SHP77 (cell line): ENCODE measurements at regions not wholly inside any gene's neighbourhood (a gene's known extent, or its start where the extent isn't known, plus 50 kb on each side); places are given as distances from the start of the nearest gene placed in this dataset.

Experiments used
- DNase-seq, 2 experiments: peaks; one replicate each; lab custom pipeline; 2025; lab: John Stamatoyannopoulos, UW

- DNase-seq, result no peak
Measured at GRCh38 chr4:134337574-134337973, 136.0 kb upstream of the PABPC4L start.

- peak; percentile 62 to 65 for DNase-seq
Measured at GRCh38 chr4:134328741-134329140, 127.2 kb upstream of the PABPC4L start.

GRCh38 chr4:134327274-134328122, 125.9 kb upstream of the PABPC4L start:
- DNase-seq, result peak; percentile 56 to 62

GRCh38 chr4:134326866-134327265, 125.3 kb upstream of the PABPC4L start:
- DNase-seq, result peak; percentile 2 to 23

- DNase-seq, result no peak
Measured at GRCh38 chr4:134324179-134324578, 122.6 kb upstream of the PABPC4L start.

- no peak for DNase-seq
Measured at GRCh38 chr4:134320048-134320447, 118.5 kb upstream of the PABPC4L start.

GRCh38 chr4:134313591-134313990, 112.0 kb upstream of the PABPC4L start:
- no peak for DNase-seq

GRCh38 chr4:134309715-134310114, 108.1 kb upstream of the PABPC4L start:
- no peak for DNase-seq

GRCh38 chr4:134308910-134309309, 107.3 kb upstream of the PABPC4L start:
- DNase-seq, result no peak

- DNase-seq, result no peak
Measured at GRCh38 chr4:134298313-134298712, 96.7 kb upstream of the PABPC4L start.

GRCh38 chr4:134297765-134298164, 96.2 kb upstream of the PABPC4L start:
- DNase-seq, result no peak

- DNase-seq, result no peak
Measured at GRCh38 chr4:134282680-134283079, 81.1 kb upstream of the PABPC4L start.

GRCh38 chr4:134278675-134279074, 77.1 kb upstream of the PABPC4L start:
- no peak for DNase-seq

- DNase-seq, result no peak
Measured at GRCh38 chr4:134276476-134276875, 74.9 kb upstream of the PABPC4L start.

- no peak for DNase-seq
Measured at GRCh38 chr4:134260126-134260525, 58.5 kb upstream of the PABPC4L start.
